ENCODE measurements at regions not wholly inside any gene's neighbourhood (a gene's known extent, or its start where the extent isn't known, plus 50 kb on each side); places are given as distances from the start of the nearest gene placed in this dataset.

DNA sequence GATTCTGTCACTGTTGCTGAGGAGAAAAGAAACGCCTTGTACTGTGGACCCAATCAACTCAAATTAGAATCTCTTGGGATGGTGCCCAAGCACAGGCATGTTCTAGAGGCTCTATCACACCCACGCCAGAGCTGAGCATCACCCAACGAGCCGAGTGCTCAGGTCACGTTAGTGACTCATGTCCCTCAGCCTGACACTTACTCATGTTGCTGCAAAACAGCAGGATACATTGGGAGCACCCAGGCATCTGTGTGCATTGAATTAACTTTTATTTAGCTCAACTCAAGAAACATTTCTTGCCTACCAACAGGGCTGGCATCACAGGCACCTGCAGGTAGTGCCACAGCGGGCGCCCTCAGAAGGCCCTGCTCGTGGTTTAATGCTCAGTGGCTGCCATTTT, 149.8 kb downstream of the ETS2 start:
- no peak for TF ChIP-seq POLR2A (IDR thresholded peaks at IDR 0.05)
- TF ChIP-seq, protein P1, sequence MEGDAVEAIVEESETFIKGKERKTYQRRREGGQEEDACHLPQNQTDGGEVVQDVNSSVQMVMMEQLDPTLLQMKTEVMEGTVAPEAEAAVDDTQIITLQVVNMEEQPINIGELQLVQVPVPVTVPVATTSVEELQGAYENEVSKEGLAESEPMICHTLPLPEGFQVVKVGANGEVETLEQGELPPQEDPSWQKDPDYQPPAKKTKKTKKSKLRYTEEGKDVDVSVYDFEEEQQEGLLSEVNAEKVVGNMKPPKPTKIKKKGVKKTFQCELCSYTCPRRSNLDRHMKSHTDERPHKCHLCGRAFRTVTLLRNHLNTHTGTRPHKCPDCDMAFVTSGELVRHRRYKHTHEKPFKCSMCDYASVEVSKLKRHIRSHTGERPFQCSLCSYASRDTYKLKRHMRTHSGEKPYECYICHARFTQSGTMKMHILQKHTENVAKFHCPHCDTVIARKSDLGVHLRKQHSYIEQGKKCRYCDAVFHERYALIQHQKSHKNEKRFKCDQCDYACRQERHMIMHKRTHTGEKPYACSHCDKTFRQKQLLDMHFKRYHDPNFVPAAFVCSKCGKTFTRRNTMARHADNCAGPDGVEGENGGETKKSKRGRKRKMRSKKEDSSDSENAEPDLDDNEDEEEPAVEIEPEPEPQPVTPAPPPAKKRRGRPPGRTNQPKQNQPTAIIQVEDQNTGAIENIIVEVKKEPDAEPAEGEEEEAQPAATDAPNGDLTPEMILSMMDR (IDR thresholded peaks at IDR 0.05): no peak
